K562 (cell line): ENCODE measurements at regions not wholly inside any gene's neighbourhood (a gene's known extent, or its start where the extent isn't known, plus 50 kb on each side); places are given as distances from the start of the nearest gene placed in this dataset.

ENCODE experiments used
- ATAC-seq: fragments of 200-7000 bp; cut with Tn5 transposase; 3 replicates; pipeline ENCODE4 v1.9.1; 2020; ENCODE audit warnings: moderate library complexity
- BruUV-seq: library from RNA; stranded (reverse); fragments of 400-500 nt; replicated peaks from 2 replicates; lab custom pipeline; 2021; lab: Mats Ljungman, UMichigan
- CTCF ChIA-PET: fragments of 300-600 bp; formaldehyde crosslinking; extraction: SDS; loops from one replicate; lab custom pipeline; 2021; ENCODE audit warnings: low intra/inter-chr PET ratio; lab: Yijun Ruan, JAX
- POLR2A ChIA-PET: fragments of 300-600, 350-650 bp; sonication (Branson Sonifier 250); formaldehyde crosslinking; extraction: SDS; loops from one replicate; lab custom pipeline; 2021; ENCODE audit warnings: antibody characterized with exemption, inconsistent platforms; lab: Yijun Ruan, JAX
- DNase-seq, 4 experiments: peaks; one replicate each; pipeline versions ENCODE4 v3.0.0 to v3.0.0-alpha.2; 2011 to 2018; ENCODE audit warnings: low spot score in 3 of 4, mixed read lengths in 3 of 4; ENCODE audit errors: extremely low read depth in 1 of 4
- FAIRE-seq: peaks from 2 replicates; lab custom pipeline; 2011; peaks lifted over from hg19 to GRCh38; lab: Jason Lieb, UNC
- H2AFZ ChIP-seq: 2 replicates; pipeline ENCODE4 v1.6.0; 2011; ENCODE audit warnings: low read depth, low read length, control low read depth, inconsistent platforms
- H3K27ac ChIP-seq: fragments of 200-600 bp; 3 replicates; pipeline ENCODE4 v1.8.0; 2011; ENCODE audit warnings: low read depth, mild to moderate bottlenecking, control low read depth, inconsistent platforms, low read length, moderate library complexity, mixed read lengths; ENCODE audit errors: extremely low read depth
- H3K27me3 ChIP-seq, 2 experiments: fragments of 300-600 bp in 1 of 2; 2 replicates in 1 of 2; 3 replicates in 1 of 2; pipeline versions ENCODE4 v1.6.0 to v1.8.0; 2011; ENCODE audit warnings: inconsistent platforms in 2 of 2, low read length in 2 of 2, mild to moderate bottlenecking in 1 of 2, mixed read lengths in 1 of 2, moderate library complexity in 1 of 2; ENCODE audit not compliant: control insufficient read depth in 2 of 2, insufficient read depth in 2 of 2
- H3K36me3 ChIP-seq: fragments of 300-600 bp; 3 replicates; pipeline ENCODE4 v1.8.0; 2011; ENCODE audit warnings: mild to moderate bottlenecking, low read length, inconsistent platforms; ENCODE audit not compliant: control insufficient read depth, insufficient read depth
- H3K4me1 ChIP-seq, 2 experiments: fragments of 200-600 bp in 1 of 2; replicated peaks in 1 of 2; 2 replicates in 1 of 2; 3 replicates in 1 of 2; pipeline versions ENCODE4 v1.5.1 to v1.8.0; 2011; ENCODE audit warnings: inconsistent platforms in 2 of 2, low read length in 2 of 2, mild to moderate bottlenecking in 1 of 2, mixed read lengths in 1 of 2, moderate library complexity in 1 of 2; ENCODE audit not compliant: control insufficient read depth in 2 of 2, insufficient read depth in 2 of 2
- H3K4me2 ChIP-seq: 2 replicates; pipeline ENCODE4 v1.6.1; 2011; ENCODE audit warnings: low read length, control low read depth, inconsistent platforms, mixed read lengths; ENCODE audit not compliant: insufficient read depth
- H3K4me3 ChIP-seq: fragments of 200-600 bp; sonication (generic), shearing (Covaris generic); 2 replicates; pipeline ENCODE4 v1.5.1; 2016; ENCODE audit warnings: control low read depth, inconsistent platforms
- H3K79me2 ChIP-seq: fragments of 200-600 bp; 3 replicates; pipeline ENCODE4 v1.8.0; 2011; ENCODE audit warnings: low read length, inconsistent platforms; ENCODE audit not compliant: control insufficient read depth, insufficient read depth
- H3K9ac ChIP-seq, 2 experiments: 2 replicates each; pipeline versions ENCODE4 v1.6.0 to v1.6.1; 2011; ENCODE audit warnings: low read depth in 2 of 2, low read length in 2 of 2, control low read depth in 1 of 2, inconsistent platforms in 1 of 2, mild to moderate bottlenecking in 1 of 2, mixed read lengths in 1 of 2; ENCODE audit not compliant: insufficient read depth in 1 of 2
- H3K9me1 ChIP-seq: one replicate; pipeline ENCODE4 v1.6.0; 2011; ENCODE audit warnings: inconsistent platforms, mild to moderate bottlenecking, low read length, moderate library complexity; ENCODE audit not compliant: control insufficient read depth, insufficient read depth
- H3K9me3 ChIP-seq: replicated peaks from 2 replicates; pipeline ENCODE4 v1.5.1; 2011; ENCODE audit warnings: low read depth, low read length, inconsistent platforms; ENCODE audit not compliant: control insufficient read depth, insufficient read depth
- H4K20me1 ChIP-seq: replicated peaks from 2 replicates; pipeline ENCODE4 v1.6.1; 2011; ENCODE audit warnings: low read length, inconsistent platforms, mixed read lengths; ENCODE audit not compliant: control insufficient read depth, insufficient read depth
- BACH1 ChIP-seq: fragments of 200-800 bp; sonication (Bioruptor generic); IDR thresholded peaks from 2 replicates; pipeline ENCODE4 v1.6.1; 2016; ENCODE audit warnings: missing genetic modification characterization, missing compliant biosample characterization
- BCOR ChIP-seq: fragments of 450-650 bp; IDR thresholded peaks from 2 replicates; pipeline ENCODE4 v1.6.1; 2016
- BRD9 ChIP-seq: fragments of 450-650 bp; IDR thresholded peaks from 2 replicates; pipeline ENCODE4 v1.6.1; 2018; ENCODE audit warnings: low read depth; ENCODE audit not compliant: partially characterized antibody
- CBFA2T3 ChIP-seq: fragments of 450-650 bp; IDR thresholded peaks from 2 replicates; pipeline ENCODE4 v1.6.1; 2017
- CBFB ChIP-seq: sonication (generic); formaldehyde crosslinking; IDR thresholded peaks from 2 replicates; pipeline ENCODE4 v1.4.0; 2020; ENCODE audit warnings: mild to moderate bottlenecking, missing genetic modification reagents
- KDM1A ChIP-seq, 2 experiments: fragments of 450-650 bp; IDR thresholded peaks; 2 replicates each; pipeline ENCODE4 v1.6.1; 2016; ENCODE audit warnings: mild to moderate bottlenecking in 2 of 2
- KLF13 ChIP-seq: fragments of 450-650 bp; IDR thresholded peaks from 2 replicates; pipeline ENCODE4 v1.6.1; 2016; ENCODE audit warnings: missing genetic modification characterization, low read depth, mild to moderate bottlenecking, missing compliant biosample characterization, moderate library complexity, borderline replicate concordance
- STAT5A ChIP-seq: IDR thresholded peaks from 2 replicates; pipeline ENCODE4 v1.6.1; 2012; ENCODE audit warnings: low read length, inconsistent platforms, borderline replicate concordance
- TAL1 ChIP-seq: fragments of 450-650 bp; IDR thresholded peaks from 2 replicates; pipeline ENCODE4 v1.6.1; 2016; ENCODE audit warnings: mild to moderate bottlenecking
- TOE1 ChIP-seq, 2 experiments: fragments of 450-650 bp in 1 of 2; sonication (generic) in 1 of 2; formaldehyde crosslinking in 1 of 2; IDR thresholded peaks; 2 replicates each; pipeline versions ENCODE4 v1.7.1 to v1.8.0; 2016 to 2022; ENCODE audit warnings: borderline replicate concordance in 2 of 2, mild to moderate bottlenecking in 2 of 2, antibody characterized with exemption in 1 of 2, inconsistent platforms in 1 of 2, low read depth in 1 of 2, missing genetic modification reagents in 1 of 2, moderate library complexity in 1 of 2
- TRIM28 ChIP-seq: fragments of 450-650 bp; IDR thresholded peaks from 2 replicates; pipeline ENCODE4 v1.6.1; 2017
- ZMIZ1 ChIP-seq, 2 experiments: fragments of 150-350 bp in 1 of 2; IDR thresholded peaks; 2 replicates each; pipeline ENCODE4 v1.6.1; 2012 to 2016; ENCODE audit warnings: low read depth in 2 of 2, low read length in 2 of 2, mild to moderate bottlenecking in 1 of 2, moderate library complexity in 1 of 2
- ZNF24 ChIP-seq: fragments of 450-650 bp; IDR thresholded peaks from 2 replicates; pipeline ENCODE4 v1.6.1; 2016
- ZNF282 ChIP-seq: sonication (generic); formaldehyde crosslinking; IDR thresholded peaks from 2 replicates; pipeline ENCODE4 v1.8.1; 2023; ENCODE audit warnings: missing genetic modification reagents
- ZNF778 ChIP-seq: fragments of 450-650 bp; formaldehyde crosslinking; IDR thresholded peaks from 2 replicates; pipeline ENCODE4 v1.4.0; 2020; ENCODE audit warnings: mild to moderate bottlenecking, moderate library complexity
- WGBS: fragments of 100-300 bp; shearing (Covaris generic); methylation state at CpG from one replicate; pipeline ENCODE4 v1.1.6; 2016; ENCODE audit warnings: low coverage, mixed read lengths; ENCODE audit not compliant: insufficient coverage; ENCODE audit errors: missing lambda C conversion rate; 5-methylcytosine and 5-hydroxymethylcytosine counted together
- in situ Hi-C: fragments of 300-500 bp; cut with MboI; formaldehyde crosslinking; loops from 4 replicates; pipeline ENCODE4 v1.15.0; 2018; ENCODE audit warnings: inconsistent platforms, mixed read lengths
- intact Hi-C: fragments of 100-400 bp; cut with micrococcal nuclease; formaldehyde crosslinking; loops from 2 replicates; pipeline ENCODE4 v1.14.2; 2022
- TF ChIP-seq, protein P1 (sequence below): fragments of 450-650 bp; IDR thresholded peaks from 2 replicates; pipeline ENCODE4 v1.7.1; 2018; ENCODE audit warnings: mild to moderate bottlenecking, low read depth; ENCODE audit not compliant: partially characterized antibody

GRCh38 chr16:56125922-56126321, 65.4 kb upstream of the GNAO1 start:
- no peaks in the 10 kb centered on the region for H3K9me1 ChIP-seq
- H3K4me3 ChIP-seq, result no peak overlapping the region
- 13% methylated on average over 1 of the region's 1 CpG for WGBS
- H3K9ac ChIP-seq, result no peak overlapping the region
- no peak overlapping the region for H3K4me2 ChIP-seq
- ChIA-PET POLR2A (interaction anchor here (1.6 kb wide), 1 partner anchor 9 kb away, joined by 3 read pairs; no protein-coding TSS in a partner anchor), CTCF (no interaction called here)
- peaks cover 0 to 6% of the 10 kb centered on the region in 2 experiments; a peak in 2 of 5 replicates for H3K27me3 ChIP-seq
- no peaks in the 10 kb centered on the region for H3K36me3 ChIP-seq
- no TSS peak for BruUV-seq
- in situ Hi-C loops, result no loop called here
- FAIRE-seq (no peak), DNase-seq (no peak), ATAC-seq (no peak)
- no peaks in the 10 kb centered on the region for H3K4me1 ChIP-seq
- intact Hi-C loops, result no loop called here
- H3K27ac ChIP-seq, result no peak overlapping the region
- TF ChIP-seq ZNF24, result no peak
- TF ChIP-seq ZMIZ1 (IDR thresholded peaks at IDR 0.05; ENCODE audit: low read depth in 2 of 2, low read length in 2 of 2), result no peak
- no peak for TF ChIP-seq TAL1
- TF ChIP-seq, protein P1, sequence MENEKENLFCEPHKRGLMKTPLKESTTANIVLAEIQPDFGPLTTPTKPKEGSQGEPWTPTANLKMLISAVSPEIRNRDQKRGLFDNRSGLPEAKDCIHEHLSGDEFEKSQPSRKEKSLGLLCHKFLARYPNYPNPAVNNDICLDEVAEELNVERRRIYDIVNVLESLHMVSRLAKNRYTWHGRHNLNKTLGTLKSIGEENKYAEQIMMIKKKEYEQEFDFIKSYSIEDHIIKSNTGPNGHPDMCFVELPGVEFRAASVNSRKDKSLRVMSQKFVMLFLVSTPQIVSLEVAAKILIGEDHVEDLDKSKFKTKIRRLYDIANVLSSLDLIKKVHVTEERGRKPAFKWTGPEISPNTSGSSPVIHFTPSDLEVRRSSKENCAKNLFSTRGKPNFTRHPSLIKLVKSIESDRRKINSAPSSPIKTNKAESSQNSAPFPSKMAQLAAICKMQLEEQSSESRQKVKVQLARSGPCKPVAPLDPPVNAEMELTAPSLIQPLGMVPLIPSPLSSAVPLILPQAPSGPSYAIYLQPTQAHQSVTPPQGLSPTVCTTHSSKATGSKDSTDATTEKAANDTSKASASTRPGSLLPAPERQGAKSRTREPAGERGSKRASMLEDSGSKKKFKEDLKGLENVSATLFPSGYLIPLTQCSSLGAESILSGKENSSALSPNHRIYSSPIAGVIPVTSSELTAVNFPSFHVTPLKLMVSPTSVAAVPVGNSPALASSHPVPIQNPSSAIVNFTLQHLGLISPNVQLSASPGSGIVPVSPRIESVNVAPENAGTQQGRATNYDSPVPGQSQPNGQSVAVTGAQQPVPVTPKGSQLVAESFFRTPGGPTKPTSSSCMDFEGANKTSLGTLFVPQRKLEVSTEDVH, result no peak
- TF ChIP-seq BRD9, result no peak
- no peak for TF ChIP-seq KLF13 (tag)
- no peak for TF ChIP-seq TOE1 (IDR thresholded peaks at IDR 0.05; ENCODE audit: borderline replicate concordance)
- TF ChIP-seq TOE1 (CRISPR knock-in tag; IDR thresholded peaks at IDR 0.05; ENCODE audit: borderline replicate concordance, low read depth), result no peak
- no peak for TF ChIP-seq STAT5A
- TF ChIP-seq ZNF282 (CRISPR knock-in tag), result no peak
- TF ChIP-seq CBFA2T3, result no peak
- TF ChIP-seq CBFB (CRISPR knock-in tag), result no peak
- no peak for TF ChIP-seq BCOR
- no peak for TF ChIP-seq TRIM28
- no peak for TF ChIP-seq BACH1
- TF ChIP-seq KDM1A (IDR thresholded peaks at IDR 0.05), result no peak
- TF ChIP-seq ZNF778 (CRISPR knock-in tag), result no peak
- H2AFZ ChIP-seq, result no peak overlapping the region
- no peaks in the 10 kb centered on the region for H3K79me2 ChIP-seq
- no peaks in the 10 kb centered on the region for H4K20me1 ChIP-seq
- no peaks in the 10 kb centered on the region for H3K9me3 ChIP-seq
